ENCODE measurements at regions not wholly inside any gene's neighbourhood (a gene's known extent, or its start where the extent isn't known, plus 50 kb on each side); places are given as distances from the start of the nearest gene placed in this dataset.

DNA sequence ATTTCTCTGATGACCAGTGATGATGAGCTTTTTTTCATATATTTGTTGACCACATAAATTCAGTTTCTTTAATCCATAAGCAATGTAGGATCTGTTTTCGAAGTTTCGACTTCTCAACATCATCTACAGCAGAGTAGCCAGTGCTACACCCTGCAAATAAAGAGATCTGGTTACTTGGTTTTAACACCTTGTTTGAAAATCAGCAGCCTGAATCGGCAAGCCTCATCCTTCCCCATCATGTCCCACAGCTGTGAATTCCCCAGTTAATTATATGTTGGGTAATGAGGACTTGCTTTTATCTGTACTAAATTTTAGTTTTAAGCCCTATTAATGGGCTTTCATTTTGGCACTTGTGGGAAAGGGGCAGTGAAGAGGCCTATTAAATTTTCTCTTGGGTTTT is 80.6 kb downstream of the BMP2 start:
- no peak for TF ChIP-seq CTCF (IDR thresholded peaks at IDR 0.05)

DNA sequence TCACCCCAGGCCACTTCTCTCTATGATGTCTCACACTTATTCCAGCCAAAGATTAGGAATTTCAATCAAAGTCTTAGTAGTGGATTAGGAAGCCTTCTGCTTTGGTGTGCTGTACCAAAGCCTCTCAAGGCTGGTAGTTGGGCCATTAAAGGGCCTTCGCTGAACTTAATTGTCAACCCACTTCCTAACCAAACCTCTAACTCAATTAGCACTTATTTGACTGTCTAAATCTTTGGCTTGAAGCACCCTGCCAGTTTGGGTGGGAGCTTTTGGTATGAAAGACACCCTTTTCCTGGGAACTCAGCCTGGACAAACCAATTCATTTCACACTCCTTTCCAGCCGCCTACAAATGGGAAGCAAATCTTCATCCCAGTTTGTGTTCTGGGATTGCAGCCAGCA is 81.5 kb downstream of the BMP2 start:
- no peak for TF ChIP-seq CTCF (IDR thresholded peaks at IDR 0.05)

DNA sequence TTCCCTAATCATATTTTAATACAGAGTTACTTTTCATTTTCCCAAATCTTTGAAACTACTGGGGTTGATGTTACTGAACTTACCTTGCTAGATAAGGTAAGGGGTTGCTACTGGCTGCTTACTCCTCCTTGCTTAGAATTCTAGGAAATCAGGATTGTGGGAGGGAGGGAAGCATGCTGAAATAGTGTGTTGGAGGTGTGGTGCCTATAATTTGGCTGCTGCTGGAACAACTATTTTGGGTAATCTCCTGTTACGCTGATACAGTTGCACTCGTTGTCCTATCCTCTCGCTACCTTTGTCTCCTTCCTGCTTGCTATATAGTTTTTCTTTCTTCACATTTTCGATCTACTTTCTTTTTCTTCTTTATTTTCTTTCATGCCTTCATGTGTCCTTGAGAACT is 83.7 kb downstream of the BMP2 start:
- no peak for TF ChIP-seq CTCF (IDR thresholded peaks at IDR 0.05)

DNA sequence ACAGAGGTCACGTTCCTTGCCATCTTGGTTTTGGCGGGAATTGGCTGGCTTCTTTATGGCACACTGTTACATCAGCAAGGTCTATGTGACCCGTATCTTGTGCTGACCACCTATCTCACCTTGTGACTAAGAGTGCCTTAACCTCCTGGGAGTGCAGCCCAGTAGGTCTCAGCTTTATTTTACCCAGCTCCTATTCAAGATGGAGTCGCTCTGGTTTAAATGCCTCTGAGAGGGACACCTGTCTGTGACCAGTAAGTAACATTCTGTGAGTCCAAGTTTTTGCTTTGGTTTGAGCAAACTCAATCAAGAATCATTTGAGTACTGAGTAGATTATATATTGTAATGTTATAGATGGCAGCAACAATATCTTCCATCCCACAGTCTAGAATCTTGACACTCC is 85.0 kb downstream of the BMP2 start:
- TF ChIP-seq CTCF (IDR thresholded peaks at IDR 0.05), result no peak

DNA sequence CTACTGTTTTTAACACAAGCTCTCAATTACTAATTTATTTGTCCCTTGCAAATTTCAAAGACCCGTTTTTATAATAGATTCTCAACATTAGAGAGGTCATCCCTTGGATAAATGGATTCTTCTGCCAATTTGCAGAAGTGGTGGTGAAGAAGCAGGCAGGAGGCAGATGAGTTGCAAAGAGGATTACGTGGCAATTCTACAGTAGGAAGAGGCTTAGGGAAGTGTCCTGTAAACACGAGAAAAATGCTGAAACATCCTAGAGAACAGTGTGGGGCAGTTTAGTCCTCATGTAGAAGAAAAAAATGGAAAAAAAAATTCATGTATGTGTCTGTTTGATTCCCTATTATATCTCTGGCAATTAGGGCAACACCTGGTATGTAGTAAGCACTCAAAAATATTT is 87.6 kb downstream of the BMP2 start:
- TF ChIP-seq CTCF (IDR thresholded peaks at IDR 0.05), result no peak

GRCh38 chr20:6855796-6856195 is 88.3 kb downstream of the BMP2 start:
- no peak for TF ChIP-seq CTCF (IDR thresholded peaks at IDR 0.05)

GRCh38 chr20:6857927-6858326 is 90.4 kb downstream of the BMP2 start:
- no peak for TF ChIP-seq CTCF (IDR thresholded peaks at IDR 0.05)

- TF ChIP-seq CTCF (IDR thresholded peaks at IDR 0.05), result no peak
Observed at GRCh38 chr20:6863355-6863754, 95.9 kb downstream of the BMP2 start.
